Non-pigmented ciliary epithelial cell (primary cell): ENCODE measurements at regions not wholly inside any gene's neighbourhood (a gene's known extent, or its start where the extent isn't known, plus 50 kb on each side); places are given as distances from the start of the nearest gene placed in this dataset.

ENCODE experiments used
- DNase-seq: peaks from one replicate; pipeline ENCODE4 v3.0.0-alpha.2; 2010; ENCODE audit warnings: low read depth

GRCh38 chr17:15894913-15895658, 49.8 kb upstream of the ADORA2B start:
- DNase-seq: no peak
